GM12891 (cell line): ENCODE measurements at regions not wholly inside any gene's neighbourhood (a gene's known extent, or its start where the extent isn't known, plus 50 kb on each side); places are given as distances from the start of the nearest gene placed in this dataset.

Experiments
- POLR2A ChIP-seq: IDR thresholded peaks from 2 replicates; pipeline ENCODE4 v1.6.1; 2011; ENCODE audit warnings: low read depth, low read length, control low read depth
- TAF1 ChIP-seq: IDR thresholded peaks from 2 replicates; pipeline ENCODE4 v1.6.1; 2011; ENCODE audit warnings: low read depth, low read length, control low read depth

- no peak for TF ChIP-seq POLR2A
- no peak for TF ChIP-seq TAF1
These were observed 53.9 kb upstream of the ARGLU1 start for GRCh38 chr13:106621833-106622232.
